GM23338 (cell line): ENCODE measurements at regions not wholly inside any gene's neighbourhood (a gene's known extent, or its start where the extent isn't known, plus 50 kb on each side); places are given as distances from the start of the nearest gene placed in this dataset.

Experiments used
- CREB1 ChIP-seq: fragments of 250-450 bp; sonication (Bioruptor Pico); IDR thresholded peaks from 2 replicates; pipeline ENCODE4 v1.5.0; 2020; ENCODE audit warnings: low read depth, mild to moderate bottlenecking, moderate library complexity
- EZH2 ChIP-seq: fragments of 200-600 bp; sonication (generic); IDR thresholded peaks from one replicate; pipeline ENCODE4 v1.8.0; 2017; ENCODE audit warnings: antibody characterized with exemption, mild to moderate bottlenecking, low read depth; ENCODE audit not compliant: unreplicated experiment
- EZH2phosphoT487 ChIP-seq: fragments of 200-600 bp; sonication (generic); IDR thresholded peaks from one replicate; pipeline ENCODE4 v1.8.1; 2018; ENCODE audit warnings: antibody characterized with exemption; ENCODE audit not compliant: unreplicated experiment
- JUNB ChIP-seq: IDR thresholded peaks from one replicate; pipeline ENCODE4 v1.6.1; 2016; ENCODE audit warnings: antibody characterized with exemption; ENCODE audit not compliant: unreplicated experiment
- POLR2AphosphoS5 ChIP-seq: IDR thresholded peaks from 2 replicates; pipeline ENCODE4 v1.6.1; 2016; ENCODE audit warnings: antibody characterized with exemption, low read depth
- TF ChIP-seq, protein P1 (sequence below), 2 experiments: fragments of 200-600 bp in 1 of 2; sonication (generic) in 1 of 2; conservative IDR thresholded peaks; 2 replicates each; pipeline versions ENCODE4 v1.5.1 to v1.6.1; 2016 to 2017; ENCODE audit warnings: antibody characterized with exemption in 2 of 2, low read depth in 2 of 2, mild to moderate bottlenecking in 2 of 2, moderate library complexity in 1 of 2
- TF ChIP-seq, protein P2 (sequence below): IDR thresholded peaks from one replicate; pipeline ENCODE4 v1.6.1; 2018; ENCODE audit warnings: antibody characterized with exemption; ENCODE audit not compliant: unreplicated experiment

DNA sequence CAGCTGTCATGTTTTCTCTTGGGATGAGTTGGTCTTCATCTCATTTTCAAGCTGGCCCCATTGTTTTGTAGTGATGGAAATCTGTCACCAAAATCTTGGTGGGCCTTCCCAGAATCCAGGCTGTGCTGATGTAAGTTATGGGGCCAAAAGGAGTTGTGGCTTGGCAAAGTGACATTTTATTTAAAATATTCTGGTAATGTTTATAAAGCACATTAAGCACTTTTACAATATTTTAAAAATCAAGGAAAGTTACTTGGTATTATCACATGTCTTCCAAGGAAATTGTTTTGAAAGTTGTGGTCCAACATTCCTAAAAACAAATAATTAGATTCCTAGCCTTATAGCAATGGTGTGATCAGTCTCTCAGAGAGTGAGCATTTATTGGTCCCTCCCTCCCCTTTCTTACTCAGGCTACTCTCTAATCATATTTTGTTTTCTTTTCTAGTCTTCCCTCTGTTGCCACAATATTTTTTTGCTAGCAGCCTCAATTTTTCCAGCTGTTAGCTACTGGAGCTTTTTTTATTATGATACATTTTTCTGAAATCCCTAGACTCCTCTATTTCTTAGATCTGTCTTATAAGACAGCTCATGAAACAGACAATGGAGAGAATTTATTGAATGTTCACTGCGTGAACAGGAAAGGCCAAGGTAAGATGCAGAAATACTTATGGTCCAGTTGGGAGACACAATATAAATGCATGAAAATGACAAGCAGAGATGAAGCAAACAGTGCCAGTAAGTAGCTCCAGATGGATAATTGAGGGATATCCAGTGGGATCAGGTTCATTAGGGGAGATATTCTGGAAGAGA is 408.1 kb upstream of the ZNF608 start:
- TF ChIP-seq, protein P1, sequence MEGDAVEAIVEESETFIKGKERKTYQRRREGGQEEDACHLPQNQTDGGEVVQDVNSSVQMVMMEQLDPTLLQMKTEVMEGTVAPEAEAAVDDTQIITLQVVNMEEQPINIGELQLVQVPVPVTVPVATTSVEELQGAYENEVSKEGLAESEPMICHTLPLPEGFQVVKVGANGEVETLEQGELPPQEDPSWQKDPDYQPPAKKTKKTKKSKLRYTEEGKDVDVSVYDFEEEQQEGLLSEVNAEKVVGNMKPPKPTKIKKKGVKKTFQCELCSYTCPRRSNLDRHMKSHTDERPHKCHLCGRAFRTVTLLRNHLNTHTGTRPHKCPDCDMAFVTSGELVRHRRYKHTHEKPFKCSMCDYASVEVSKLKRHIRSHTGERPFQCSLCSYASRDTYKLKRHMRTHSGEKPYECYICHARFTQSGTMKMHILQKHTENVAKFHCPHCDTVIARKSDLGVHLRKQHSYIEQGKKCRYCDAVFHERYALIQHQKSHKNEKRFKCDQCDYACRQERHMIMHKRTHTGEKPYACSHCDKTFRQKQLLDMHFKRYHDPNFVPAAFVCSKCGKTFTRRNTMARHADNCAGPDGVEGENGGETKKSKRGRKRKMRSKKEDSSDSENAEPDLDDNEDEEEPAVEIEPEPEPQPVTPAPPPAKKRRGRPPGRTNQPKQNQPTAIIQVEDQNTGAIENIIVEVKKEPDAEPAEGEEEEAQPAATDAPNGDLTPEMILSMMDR (conservative IDR thresholded peaks at IDR 0.05; ENCODE audit: low read depth in 2 of 2), result no peak
- no peak for TF ChIP-seq EZH2
- TF ChIP-seq EZH2phosphoT487, result no peak
- TF ChIP-seq POLR2AphosphoS5, result no peak
- TF ChIP-seq, protein P2, sequence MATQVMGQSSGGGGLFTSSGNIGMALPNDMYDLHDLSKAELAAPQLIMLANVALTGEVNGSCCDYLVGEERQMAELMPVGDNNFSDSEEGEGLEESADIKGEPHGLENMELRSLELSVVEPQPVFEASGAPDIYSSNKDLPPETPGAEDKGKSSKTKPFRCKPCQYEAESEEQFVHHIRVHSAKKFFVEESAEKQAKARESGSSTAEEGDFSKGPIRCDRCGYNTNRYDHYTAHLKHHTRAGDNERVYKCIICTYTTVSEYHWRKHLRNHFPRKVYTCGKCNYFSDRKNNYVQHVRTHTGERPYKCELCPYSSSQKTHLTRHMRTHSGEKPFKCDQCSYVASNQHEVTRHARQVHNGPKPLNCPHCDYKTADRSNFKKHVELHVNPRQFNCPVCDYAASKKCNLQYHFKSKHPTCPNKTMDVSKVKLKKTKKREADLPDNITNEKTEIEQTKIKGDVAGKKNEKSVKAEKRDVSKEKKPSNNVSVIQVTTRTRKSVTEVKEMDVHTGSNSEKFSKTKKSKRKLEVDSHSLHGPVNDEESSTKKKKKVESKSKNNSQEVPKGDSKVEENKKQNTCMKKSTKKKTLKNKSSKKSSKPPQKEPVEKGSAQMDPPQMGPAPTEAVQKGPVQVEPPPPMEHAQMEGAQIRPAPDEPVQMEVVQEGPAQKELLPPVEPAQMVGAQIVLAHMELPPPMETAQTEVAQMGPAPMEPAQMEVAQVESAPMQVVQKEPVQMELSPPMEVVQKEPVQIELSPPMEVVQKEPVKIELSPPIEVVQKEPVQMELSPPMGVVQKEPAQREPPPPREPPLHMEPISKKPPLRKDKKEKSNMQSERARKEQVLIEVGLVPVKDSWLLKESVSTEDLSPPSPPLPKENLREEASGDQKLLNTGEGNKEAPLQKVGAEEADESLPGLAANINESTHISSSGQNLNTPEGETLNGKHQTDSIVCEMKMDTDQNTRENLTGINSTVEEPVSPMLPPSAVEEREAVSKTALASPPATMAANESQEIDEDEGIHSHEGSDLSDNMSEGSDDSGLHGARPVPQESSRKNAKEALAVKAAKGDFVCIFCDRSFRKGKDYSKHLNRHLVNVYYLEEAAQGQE, result no peak
- no peak for TF ChIP-seq JUNB
- no peak for TF ChIP-seq CREB1 (CRISPR knock-in tag)
